Activated CD4-positive, alpha-beta T cell treated with anti-CD3 and anti-CD28 coated beads, Interleukin-2, amount 10 ng/mL, durations not matched to agents 7 days and 5 days (primary cell): ENCODE measurements at regions not wholly inside any gene's neighbourhood (a gene's known extent, or its start where the extent isn't known, plus 50 kb on each side); places are given as distances from the start of the nearest gene placed in this dataset.

Experiments
- CTCF ChIA-PET: fragments of 350-600 bp; sonication (Branson Sonifier 250); formaldehyde crosslinking; loops from one replicate; lab custom pipeline; 2021; ENCODE audit warnings: antibody characterized with exemption; lab: Charles Lee
- POLR2A ChIA-PET: fragments of 350-600 bp; sonication (Branson Sonifier 250); formaldehyde crosslinking; loops from one replicate; lab custom pipeline; 2021; ENCODE audit warnings: antibody characterized with exemption; lab: Charles Lee
- DNase-seq: peaks from one replicate; pipeline ENCODE4 v3.0.0-alpha.2; 2020
- H3K27ac Mint-ChIP-seq: one replicate; pipeline ENCODE4 v1.8.0; 2021; ENCODE audit warnings: mild to moderate bottlenecking, moderate library complexity, mixed read lengths
- H3K27me3 Mint-ChIP-seq: one replicate; pipeline ENCODE4 v1.8.0; 2021; ENCODE audit warnings: mixed read lengths
- H3K36me3 Mint-ChIP-seq: one replicate; pipeline ENCODE4 v1.8.0; 2021; ENCODE audit warnings: low read depth, mixed read lengths
- H3K4me1 Mint-ChIP-seq: one replicate; pipeline ENCODE4 v1.8.0; 2021; ENCODE audit warnings: mixed read lengths
- H3K4me3 Mint-ChIP-seq: one replicate; pipeline ENCODE4 v1.8.0; 2021; ENCODE audit warnings: mild to moderate bottlenecking, moderate library complexity, mixed read lengths
- H3K9me3 Mint-ChIP-seq: one replicate; pipeline ENCODE4 v1.8.0; 2021; ENCODE audit warnings: mixed read lengths

DNA sequence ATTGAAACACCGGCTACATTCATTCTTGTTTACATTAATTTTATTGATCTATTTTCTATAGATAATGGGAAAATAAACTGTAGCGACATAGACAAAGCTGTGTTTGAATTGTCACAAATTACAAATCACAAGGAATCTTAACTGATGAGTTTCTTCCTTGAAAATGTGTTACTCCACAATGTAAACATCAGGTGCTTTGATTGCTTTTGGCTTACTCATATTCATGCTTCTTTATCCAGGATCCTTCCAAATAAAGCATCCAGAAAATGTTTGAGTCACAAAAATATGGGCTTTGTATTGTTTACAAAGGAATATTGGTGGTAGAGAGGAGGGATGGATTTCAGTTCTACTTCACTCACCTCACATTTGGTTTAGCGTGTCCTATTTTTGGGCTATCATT is 64.0 kb downstream of the BMP2 start:
- POLR2A ChIA-PET = no interaction called here
- H3K36me3 Mint-ChIP-seq = no peaks in the 10 kb centered on the region
- H3K9me3 Mint-ChIP-seq = no peaks in the 10 kb centered on the region
- H3K27ac Mint-ChIP-seq = no peak overlapping the region
- H3K4me3 Mint-ChIP-seq = no peak overlapping the region
- no peak for DNase-seq
- no peaks in the 10 kb centered on the region for H3K4me1 Mint-ChIP-seq
- H3K27me3 Mint-ChIP-seq = no peaks in the 10 kb centered on the region
- CTCF ChIA-PET = no interaction called here

DNA sequence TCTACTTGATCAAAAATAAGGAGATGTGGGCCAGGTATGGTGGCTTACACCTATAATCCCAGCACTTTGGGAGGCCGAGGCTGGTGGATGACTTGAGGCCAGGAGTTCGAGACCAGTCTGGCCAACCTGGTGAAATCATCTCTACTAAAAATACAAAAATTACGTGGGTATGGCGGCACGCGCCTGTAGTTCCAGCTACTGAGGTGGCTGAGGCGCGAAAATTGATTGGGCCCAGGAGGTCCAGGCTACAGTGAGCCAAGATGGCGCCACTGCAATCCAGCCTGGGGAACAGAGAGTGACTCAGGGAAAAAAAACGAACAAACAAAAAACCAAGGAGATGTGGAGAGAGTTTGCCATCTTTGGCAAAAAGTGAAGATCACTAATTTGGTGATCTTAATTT is 65.3 kb downstream of the BMP2 start:
- Mint-ChIP-seq H3K36me3 (no peaks in the 10 kb centered on the region), H3K4me1 (no peaks in the 10 kb centered on the region), H3K27ac (no peak overlapping the region), H3K9me3 (no peaks in the 10 kb centered on the region), H3K4me3 (no peak overlapping the region), H3K27me3 (no peaks in the 10 kb centered on the region)
- CTCF ChIA-PET = no interaction called here
- DNase-seq = no peak
- POLR2A ChIA-PET = no interaction called here

DNA sequence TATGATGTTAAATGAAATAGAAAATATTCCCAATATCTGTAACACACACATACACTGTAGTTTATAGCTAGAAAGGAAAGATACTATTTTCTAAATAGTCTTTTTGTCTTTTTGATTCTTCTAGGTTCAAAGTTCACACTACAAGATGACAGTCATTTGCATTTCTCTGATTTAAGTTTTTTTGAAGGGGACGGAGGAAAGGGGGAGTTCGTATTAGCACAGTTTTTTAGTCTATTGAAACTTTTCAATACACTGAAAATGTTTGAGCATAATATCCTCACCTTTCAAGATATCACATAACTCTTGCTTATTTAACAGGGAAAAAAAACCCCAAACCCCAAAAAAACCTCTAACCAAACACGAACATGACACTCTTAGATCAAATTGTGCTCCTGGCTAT is 68.1 kb downstream of the BMP2 start:
- no peaks in the 10 kb centered on the region for H3K36me3 Mint-ChIP-seq
- no peaks in the 10 kb centered on the region for H3K4me1 Mint-ChIP-seq
- no peak overlapping the region for H3K27ac Mint-ChIP-seq
- no peak overlapping the region for H3K4me3 Mint-ChIP-seq
- ChIA-PET CTCF (interaction anchor here (0.6 kb wide), 1 partner anchor 39 kb away, joined by 3 read pairs; no protein-coding TSS in a partner anchor), POLR2A (no interaction called here)
- H3K27me3 Mint-ChIP-seq = no peaks in the 10 kb centered on the region
- H3K9me3 Mint-ChIP-seq = no peaks in the 10 kb centered on the region
- no peak for DNase-seq

DNA sequence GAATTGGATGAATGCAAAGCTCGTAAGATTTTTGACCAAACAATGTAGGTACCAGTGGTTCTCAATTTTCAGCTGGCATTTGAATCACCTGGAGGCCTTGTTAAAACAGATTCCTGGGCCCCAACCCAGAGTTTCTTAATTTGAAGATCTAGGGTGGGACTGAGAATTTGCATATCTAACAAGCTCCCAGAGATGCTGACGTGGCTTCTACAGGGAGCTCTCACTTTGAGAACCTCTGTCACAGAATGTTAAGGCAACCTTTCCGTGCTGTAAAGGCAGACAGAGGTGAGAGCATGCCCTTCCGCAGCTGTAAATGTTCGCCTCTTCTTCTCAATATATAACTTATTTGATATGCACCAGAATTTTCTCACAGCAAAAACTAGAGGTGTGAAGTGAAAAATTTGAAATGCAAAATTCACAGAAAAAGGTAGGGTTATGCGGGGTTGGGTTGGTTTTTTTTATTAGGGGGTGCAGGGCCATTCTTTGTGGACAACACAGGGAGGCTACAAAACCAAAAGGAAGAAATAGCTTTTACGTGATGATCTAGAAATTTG is 69.4 kb downstream of the BMP2 start:
- H3K4me1 Mint-ChIP-seq = no peaks in the 10 kb centered on the region
- CTCF ChIA-PET = no interaction called here

DNA sequence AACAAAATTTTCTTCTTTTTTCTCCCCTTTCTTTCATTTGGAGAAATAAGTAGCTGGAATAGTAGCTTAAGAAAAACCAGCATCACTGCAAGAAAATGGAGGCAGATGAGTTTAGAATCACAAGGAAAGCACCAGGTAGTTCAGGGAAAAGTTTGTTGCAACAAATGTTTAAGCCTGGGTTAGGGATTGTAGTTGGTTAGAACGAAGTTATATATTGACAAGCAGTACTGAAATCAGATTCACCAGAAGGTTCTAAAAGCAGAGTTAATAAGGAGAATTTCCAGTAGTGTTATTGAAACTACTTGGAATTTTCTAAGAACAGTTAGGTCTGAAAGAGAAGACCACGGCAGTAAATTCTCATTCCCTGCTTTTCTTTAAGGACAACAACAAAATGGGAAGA is 70.2 kb downstream of the BMP2 start:
- DNase-seq = no peak
- no peaks in the 10 kb centered on the region for H3K36me3 Mint-ChIP-seq

More for the DNA sequence above, 69.4 kb downstream of the BMP2 start:
- no peaks in the 10 kb centered on the region for H3K27me3 Mint-ChIP-seq
- H3K4me3 Mint-ChIP-seq = no peak overlapping the region
- H3K36me3 Mint-ChIP-seq = no peaks in the 10 kb centered on the region
- POLR2A ChIA-PET = no interaction called here
- DNase-seq = no peak
- no peaks in the 10 kb centered on the region for H3K9me3 Mint-ChIP-seq
- H3K27ac Mint-ChIP-seq = no peak overlapping the region

DNA sequence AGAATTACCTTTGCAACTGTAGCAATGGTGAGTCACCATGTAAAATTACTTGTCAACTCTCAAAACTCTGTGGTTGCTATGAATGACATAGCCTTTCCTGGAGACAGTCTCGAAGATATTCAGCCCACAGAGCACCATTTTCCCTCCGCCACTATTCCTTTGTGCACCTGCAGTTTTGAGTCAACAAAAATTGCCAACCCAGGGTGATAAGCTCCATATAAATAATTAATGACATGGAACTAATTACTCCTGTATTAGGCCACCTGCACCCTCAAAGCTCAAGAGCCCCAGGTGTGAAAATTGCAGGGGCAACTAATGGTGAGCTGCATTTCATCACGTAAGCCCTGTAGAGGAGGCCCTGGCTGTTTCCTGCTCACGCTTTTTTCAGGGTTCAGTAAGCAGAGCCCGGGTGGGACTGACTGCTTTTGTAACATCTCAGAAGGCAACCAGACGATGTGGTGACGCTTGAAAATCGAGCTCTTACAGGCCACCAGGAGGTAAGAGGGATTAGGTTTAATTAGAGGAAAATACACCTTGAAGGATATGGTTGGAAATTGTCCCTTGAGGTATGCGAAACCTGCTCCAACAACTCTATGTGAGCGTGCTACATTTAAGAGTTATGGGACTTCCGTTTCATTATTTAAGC is 70.8 kb downstream of the BMP2 start:
- no peak overlapping the region for H3K27ac Mint-ChIP-seq
- no peaks in the 10 kb centered on the region for H3K36me3 Mint-ChIP-seq
- CTCF ChIA-PET = no interaction called here
- no peaks in the 10 kb centered on the region for H3K4me1 Mint-ChIP-seq
- POLR2A ChIA-PET = no interaction called here
- H3K27me3 Mint-ChIP-seq = no peaks in the 10 kb centered on the region
- no peaks in the 10 kb centered on the region for H3K9me3 Mint-ChIP-seq
- DNase-seq = no peak
- H3K4me3 Mint-ChIP-seq = no peak overlapping the region

More for the DNA sequence above, 70.2 kb downstream of the BMP2 start:
- CTCF ChIA-PET = no interaction called here
- POLR2A ChIA-PET = no interaction called here
- Mint-ChIP-seq H3K27me3 (no peaks in the 10 kb centered on the region), H3K4me1 (no peaks in the 10 kb centered on the region), H3K27ac (no peak overlapping the region), H3K4me3 (no peak overlapping the region), H3K9me3 (no peaks in the 10 kb centered on the region)

DNA sequence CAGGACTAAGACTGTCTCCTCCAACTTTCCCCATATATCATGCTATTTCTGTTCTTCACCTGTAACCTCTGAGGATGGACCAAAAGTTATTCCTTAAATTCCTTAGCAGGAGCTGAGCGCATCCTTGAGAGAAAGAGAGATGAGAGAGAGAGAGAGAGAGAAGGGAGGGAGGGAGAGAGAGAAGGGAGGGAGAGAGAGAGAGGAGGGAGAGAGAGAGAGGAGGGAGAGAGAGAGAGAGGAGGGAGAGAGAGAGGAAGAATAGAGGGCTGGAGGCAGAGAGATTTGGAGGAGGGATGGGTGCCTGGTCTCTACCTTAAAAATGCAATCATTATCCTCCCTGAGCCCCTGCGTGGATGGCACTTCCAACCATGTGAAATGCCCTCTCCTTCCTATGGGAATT is 73.6 kb downstream of the BMP2 start:
- DNase-seq = no peak
- Mint-ChIP-seq H3K9me3 (no peaks in the 10 kb centered on the region), H3K4me1 (no peaks in the 10 kb centered on the region), H3K27me3 (no peaks in the 10 kb centered on the region), H3K4me3 (no peak overlapping the region), H3K36me3 (no peaks in the 10 kb centered on the region), H3K27ac (no peak overlapping the region)
- POLR2A ChIA-PET = no interaction called here
- CTCF ChIA-PET = no interaction called here

DNA sequence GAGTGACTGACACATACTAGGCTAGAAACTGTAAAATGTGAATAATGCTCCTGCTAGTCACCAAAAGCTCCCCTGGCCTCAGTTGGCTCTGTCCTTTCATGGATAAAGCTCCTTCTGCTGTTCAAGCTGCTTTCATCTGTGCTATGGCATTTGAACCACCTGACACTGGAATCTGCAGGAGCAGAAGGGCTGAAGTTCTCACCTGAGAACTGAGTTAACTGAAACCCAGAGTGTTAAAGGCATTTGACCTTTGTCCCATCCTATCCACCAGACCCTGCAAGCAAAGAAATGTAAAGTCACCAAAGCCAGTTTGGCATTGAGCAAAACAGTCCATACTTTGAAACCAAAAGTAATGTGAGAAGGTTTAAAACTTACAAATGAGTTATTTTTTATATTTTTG is 77.7 kb downstream of the BMP2 start:
- ChIA-PET CTCF (no interaction called here), POLR2A (no interaction called here)
- H3K27ac Mint-ChIP-seq = no peak overlapping the region

DNA sequence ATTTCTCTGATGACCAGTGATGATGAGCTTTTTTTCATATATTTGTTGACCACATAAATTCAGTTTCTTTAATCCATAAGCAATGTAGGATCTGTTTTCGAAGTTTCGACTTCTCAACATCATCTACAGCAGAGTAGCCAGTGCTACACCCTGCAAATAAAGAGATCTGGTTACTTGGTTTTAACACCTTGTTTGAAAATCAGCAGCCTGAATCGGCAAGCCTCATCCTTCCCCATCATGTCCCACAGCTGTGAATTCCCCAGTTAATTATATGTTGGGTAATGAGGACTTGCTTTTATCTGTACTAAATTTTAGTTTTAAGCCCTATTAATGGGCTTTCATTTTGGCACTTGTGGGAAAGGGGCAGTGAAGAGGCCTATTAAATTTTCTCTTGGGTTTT is 80.6 kb downstream of the BMP2 start:
- POLR2A ChIA-PET = no interaction called here
- H3K9me3 Mint-ChIP-seq = no peaks in the 10 kb centered on the region
- no peaks in the 10 kb centered on the region for H3K27me3 Mint-ChIP-seq

More for the DNA sequence above, 77.7 kb downstream of the BMP2 start:
- Mint-ChIP-seq H3K9me3 (no peaks in the 10 kb centered on the region), H3K36me3 (no peaks in the 10 kb centered on the region), H3K4me1 (no peaks in the 10 kb centered on the region), H3K27me3 (no peaks in the 10 kb centered on the region), H3K4me3 (no peak overlapping the region)
- DNase-seq = no peak

DNA sequence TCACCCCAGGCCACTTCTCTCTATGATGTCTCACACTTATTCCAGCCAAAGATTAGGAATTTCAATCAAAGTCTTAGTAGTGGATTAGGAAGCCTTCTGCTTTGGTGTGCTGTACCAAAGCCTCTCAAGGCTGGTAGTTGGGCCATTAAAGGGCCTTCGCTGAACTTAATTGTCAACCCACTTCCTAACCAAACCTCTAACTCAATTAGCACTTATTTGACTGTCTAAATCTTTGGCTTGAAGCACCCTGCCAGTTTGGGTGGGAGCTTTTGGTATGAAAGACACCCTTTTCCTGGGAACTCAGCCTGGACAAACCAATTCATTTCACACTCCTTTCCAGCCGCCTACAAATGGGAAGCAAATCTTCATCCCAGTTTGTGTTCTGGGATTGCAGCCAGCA is 81.5 kb downstream of the BMP2 start:
- H3K27me3 Mint-ChIP-seq = no peaks in the 10 kb centered on the region
- no peaks in the 10 kb centered on the region for H3K4me1 Mint-ChIP-seq
- H3K36me3 Mint-ChIP-seq = no peaks in the 10 kb centered on the region
- H3K4me3 Mint-ChIP-seq = no peak overlapping the region
- no peaks in the 10 kb centered on the region for H3K9me3 Mint-ChIP-seq
- no peak for DNase-seq
- ChIA-PET POLR2A (no interaction called here), CTCF (interaction anchor here (0.6 to 1.5 kb wide), 2 partner anchors 63 to 1237 kb away, joined by 3 to 4 read pairs; no protein-coding TSS in a partner anchor)
- H3K27ac Mint-ChIP-seq = no peak overlapping the region

More for the DNA sequence above, 80.6 kb downstream of the BMP2 start:
- H3K4me3 Mint-ChIP-seq = no peak overlapping the region
- H3K4me1 Mint-ChIP-seq = no peaks in the 10 kb centered on the region
- no peak for DNase-seq
- no peak overlapping the region for H3K27ac Mint-ChIP-seq
- CTCF ChIA-PET = no interaction called here
- H3K36me3 Mint-ChIP-seq = no peaks in the 10 kb centered on the region

DNA sequence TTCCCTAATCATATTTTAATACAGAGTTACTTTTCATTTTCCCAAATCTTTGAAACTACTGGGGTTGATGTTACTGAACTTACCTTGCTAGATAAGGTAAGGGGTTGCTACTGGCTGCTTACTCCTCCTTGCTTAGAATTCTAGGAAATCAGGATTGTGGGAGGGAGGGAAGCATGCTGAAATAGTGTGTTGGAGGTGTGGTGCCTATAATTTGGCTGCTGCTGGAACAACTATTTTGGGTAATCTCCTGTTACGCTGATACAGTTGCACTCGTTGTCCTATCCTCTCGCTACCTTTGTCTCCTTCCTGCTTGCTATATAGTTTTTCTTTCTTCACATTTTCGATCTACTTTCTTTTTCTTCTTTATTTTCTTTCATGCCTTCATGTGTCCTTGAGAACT is 83.7 kb downstream of the BMP2 start:
- Mint-ChIP-seq H3K4me1 (no peaks in the 10 kb centered on the region), H3K36me3 (no peaks in the 10 kb centered on the region), H3K27ac (no peak overlapping the region), H3K27me3 (no peaks in the 10 kb centered on the region), H3K9me3 (no peaks in the 10 kb centered on the region), H3K4me3 (no peak overlapping the region)
- ChIA-PET POLR2A (no interaction called here), CTCF (no interaction called here)
- DNase-seq = no peak

DNA sequence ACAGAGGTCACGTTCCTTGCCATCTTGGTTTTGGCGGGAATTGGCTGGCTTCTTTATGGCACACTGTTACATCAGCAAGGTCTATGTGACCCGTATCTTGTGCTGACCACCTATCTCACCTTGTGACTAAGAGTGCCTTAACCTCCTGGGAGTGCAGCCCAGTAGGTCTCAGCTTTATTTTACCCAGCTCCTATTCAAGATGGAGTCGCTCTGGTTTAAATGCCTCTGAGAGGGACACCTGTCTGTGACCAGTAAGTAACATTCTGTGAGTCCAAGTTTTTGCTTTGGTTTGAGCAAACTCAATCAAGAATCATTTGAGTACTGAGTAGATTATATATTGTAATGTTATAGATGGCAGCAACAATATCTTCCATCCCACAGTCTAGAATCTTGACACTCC is 85.0 kb downstream of the BMP2 start:
- POLR2A ChIA-PET = no interaction called here
- CTCF ChIA-PET = no interaction called here
- H3K36me3 Mint-ChIP-seq = no peaks in the 10 kb centered on the region
- no peak for DNase-seq
- H3K4me3 Mint-ChIP-seq = no peak overlapping the region
- no peaks in the 10 kb centered on the region for H3K27me3 Mint-ChIP-seq
- no peaks in the 10 kb centered on the region for H3K4me1 Mint-ChIP-seq
- H3K9me3 Mint-ChIP-seq = no peaks in the 10 kb centered on the region
- H3K27ac Mint-ChIP-seq = no peak overlapping the region

DNA sequence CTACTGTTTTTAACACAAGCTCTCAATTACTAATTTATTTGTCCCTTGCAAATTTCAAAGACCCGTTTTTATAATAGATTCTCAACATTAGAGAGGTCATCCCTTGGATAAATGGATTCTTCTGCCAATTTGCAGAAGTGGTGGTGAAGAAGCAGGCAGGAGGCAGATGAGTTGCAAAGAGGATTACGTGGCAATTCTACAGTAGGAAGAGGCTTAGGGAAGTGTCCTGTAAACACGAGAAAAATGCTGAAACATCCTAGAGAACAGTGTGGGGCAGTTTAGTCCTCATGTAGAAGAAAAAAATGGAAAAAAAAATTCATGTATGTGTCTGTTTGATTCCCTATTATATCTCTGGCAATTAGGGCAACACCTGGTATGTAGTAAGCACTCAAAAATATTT is 87.6 kb downstream of the BMP2 start:
- no peaks in the 10 kb centered on the region for H3K9me3 Mint-ChIP-seq
- no peak overlapping the region for H3K27ac Mint-ChIP-seq
- no peaks in the 10 kb centered on the region for H3K4me1 Mint-ChIP-seq
- ChIA-PET CTCF (no interaction called here), POLR2A (no interaction called here)
- no peak overlapping the region for H3K4me3 Mint-ChIP-seq
- H3K36me3 Mint-ChIP-seq = no peaks in the 10 kb centered on the region
- no peak for DNase-seq
- no peaks in the 10 kb centered on the region for H3K27me3 Mint-ChIP-seq

DNA sequence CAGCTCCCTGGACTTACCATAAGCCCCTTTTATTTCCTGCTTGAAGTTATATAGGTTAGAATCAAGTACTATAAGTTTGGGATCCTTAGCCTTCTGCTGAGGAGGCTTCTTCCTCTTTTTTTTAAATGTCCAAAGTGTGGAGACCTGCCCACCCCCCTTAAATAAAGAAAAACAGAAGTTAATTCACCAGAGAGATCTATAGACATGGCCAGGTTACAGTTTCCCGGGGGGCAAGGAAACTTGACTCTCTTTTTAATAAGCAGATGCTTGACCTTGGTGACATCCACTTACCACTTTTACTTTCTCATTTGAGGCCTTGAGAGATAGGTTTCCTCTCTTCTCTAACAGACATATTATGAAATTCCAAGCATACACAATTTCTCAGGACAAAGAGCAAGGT is 88.3 kb downstream of the BMP2 start:
- no peaks in the 10 kb centered on the region for H3K4me1 Mint-ChIP-seq
- DNase-seq = no peak
- ChIA-PET POLR2A (no interaction called here), CTCF (no interaction called here)
- H3K36me3 Mint-ChIP-seq = no peaks in the 10 kb centered on the region
- no peaks in the 10 kb centered on the region for H3K27me3 Mint-ChIP-seq
- H3K4me3 Mint-ChIP-seq = no peak overlapping the region
- no peaks in the 10 kb centered on the region for H3K9me3 Mint-ChIP-seq
- H3K27ac Mint-ChIP-seq = no peak overlapping the region
